ENCODE measurements at regions not wholly inside any gene's neighbourhood (a gene's known extent, or its start where the extent isn't known, plus 50 kb on each side); places are given as distances from the start of the nearest gene placed in this dataset.

DNA sequence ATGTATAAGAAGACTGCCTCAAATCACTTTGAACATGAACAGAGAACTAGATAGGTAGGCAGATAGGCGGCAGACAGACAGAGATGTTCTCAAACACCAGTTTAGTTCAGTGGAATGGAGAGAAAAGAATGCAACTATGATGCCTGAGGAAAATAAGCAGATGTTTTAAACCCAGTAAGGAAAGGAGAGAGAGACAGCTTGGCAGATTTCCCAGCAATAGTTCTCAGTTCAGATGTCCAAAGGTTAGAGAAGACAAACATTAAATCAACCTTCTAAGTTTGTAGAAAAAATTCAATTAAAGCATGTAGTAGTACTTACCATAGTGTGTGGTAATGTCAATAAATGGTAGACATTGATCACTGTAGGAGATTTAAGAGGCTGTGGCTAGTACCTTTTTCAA lies 209.6 kb upstream of the PFN2 start:
- TF ChIP-seq, protein P1, sequence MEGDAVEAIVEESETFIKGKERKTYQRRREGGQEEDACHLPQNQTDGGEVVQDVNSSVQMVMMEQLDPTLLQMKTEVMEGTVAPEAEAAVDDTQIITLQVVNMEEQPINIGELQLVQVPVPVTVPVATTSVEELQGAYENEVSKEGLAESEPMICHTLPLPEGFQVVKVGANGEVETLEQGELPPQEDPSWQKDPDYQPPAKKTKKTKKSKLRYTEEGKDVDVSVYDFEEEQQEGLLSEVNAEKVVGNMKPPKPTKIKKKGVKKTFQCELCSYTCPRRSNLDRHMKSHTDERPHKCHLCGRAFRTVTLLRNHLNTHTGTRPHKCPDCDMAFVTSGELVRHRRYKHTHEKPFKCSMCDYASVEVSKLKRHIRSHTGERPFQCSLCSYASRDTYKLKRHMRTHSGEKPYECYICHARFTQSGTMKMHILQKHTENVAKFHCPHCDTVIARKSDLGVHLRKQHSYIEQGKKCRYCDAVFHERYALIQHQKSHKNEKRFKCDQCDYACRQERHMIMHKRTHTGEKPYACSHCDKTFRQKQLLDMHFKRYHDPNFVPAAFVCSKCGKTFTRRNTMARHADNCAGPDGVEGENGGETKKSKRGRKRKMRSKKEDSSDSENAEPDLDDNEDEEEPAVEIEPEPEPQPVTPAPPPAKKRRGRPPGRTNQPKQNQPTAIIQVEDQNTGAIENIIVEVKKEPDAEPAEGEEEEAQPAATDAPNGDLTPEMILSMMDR (IDR thresholded peaks at IDR 0.05): no peak
- no peak for TF ChIP-seq POLR2AphosphoS5 (IDR thresholded peaks at IDR 0.05)
- TF ChIP-seq POLR2A (IDR thresholded peaks at IDR 0.05): no peak
